ENCODE measurements at regions not wholly inside any gene's neighbourhood (a gene's known extent, or its start where the extent isn't known, plus 50 kb on each side); places are given as distances from the start of the nearest gene placed in this dataset.

DNA sequence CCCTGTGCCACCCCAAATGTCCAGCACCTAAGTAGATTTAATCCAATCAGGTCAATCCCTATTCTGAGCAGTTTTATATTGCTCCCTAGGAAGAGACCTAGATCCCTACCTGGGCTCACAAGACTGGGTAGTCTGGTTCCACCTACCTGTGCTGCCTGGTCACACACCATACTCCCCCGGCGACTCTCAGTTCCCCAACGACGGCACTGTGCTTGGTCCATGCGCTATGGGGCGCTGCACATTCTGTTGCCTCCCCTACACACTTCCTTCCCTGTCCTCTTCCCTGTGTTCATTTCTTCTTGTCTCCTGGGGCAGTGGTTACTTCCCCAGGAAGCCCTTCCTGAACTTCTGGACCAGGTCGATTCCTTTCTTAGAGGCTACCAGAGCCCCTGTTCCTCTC, 109.9 kb upstream of the IL12B start:
- TF ChIP-seq, protein P1, sequence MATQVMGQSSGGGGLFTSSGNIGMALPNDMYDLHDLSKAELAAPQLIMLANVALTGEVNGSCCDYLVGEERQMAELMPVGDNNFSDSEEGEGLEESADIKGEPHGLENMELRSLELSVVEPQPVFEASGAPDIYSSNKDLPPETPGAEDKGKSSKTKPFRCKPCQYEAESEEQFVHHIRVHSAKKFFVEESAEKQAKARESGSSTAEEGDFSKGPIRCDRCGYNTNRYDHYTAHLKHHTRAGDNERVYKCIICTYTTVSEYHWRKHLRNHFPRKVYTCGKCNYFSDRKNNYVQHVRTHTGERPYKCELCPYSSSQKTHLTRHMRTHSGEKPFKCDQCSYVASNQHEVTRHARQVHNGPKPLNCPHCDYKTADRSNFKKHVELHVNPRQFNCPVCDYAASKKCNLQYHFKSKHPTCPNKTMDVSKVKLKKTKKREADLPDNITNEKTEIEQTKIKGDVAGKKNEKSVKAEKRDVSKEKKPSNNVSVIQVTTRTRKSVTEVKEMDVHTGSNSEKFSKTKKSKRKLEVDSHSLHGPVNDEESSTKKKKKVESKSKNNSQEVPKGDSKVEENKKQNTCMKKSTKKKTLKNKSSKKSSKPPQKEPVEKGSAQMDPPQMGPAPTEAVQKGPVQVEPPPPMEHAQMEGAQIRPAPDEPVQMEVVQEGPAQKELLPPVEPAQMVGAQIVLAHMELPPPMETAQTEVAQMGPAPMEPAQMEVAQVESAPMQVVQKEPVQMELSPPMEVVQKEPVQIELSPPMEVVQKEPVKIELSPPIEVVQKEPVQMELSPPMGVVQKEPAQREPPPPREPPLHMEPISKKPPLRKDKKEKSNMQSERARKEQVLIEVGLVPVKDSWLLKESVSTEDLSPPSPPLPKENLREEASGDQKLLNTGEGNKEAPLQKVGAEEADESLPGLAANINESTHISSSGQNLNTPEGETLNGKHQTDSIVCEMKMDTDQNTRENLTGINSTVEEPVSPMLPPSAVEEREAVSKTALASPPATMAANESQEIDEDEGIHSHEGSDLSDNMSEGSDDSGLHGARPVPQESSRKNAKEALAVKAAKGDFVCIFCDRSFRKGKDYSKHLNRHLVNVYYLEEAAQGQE (IDR thresholded peaks at IDR 0.05; ENCODE audit: insufficient read depth in 1 of 2, low read depth in 2 of 2, low read length in 2 of 2) = no peak
- TF ChIP-seq TAF1 (IDR thresholded peaks at IDR 0.05; ENCODE audit: borderline replicate concordance, insufficient read depth, low read length) (no peak), POLR2AphosphoS5 (IDR thresholded peaks at IDR 0.05; ENCODE audit: low read depth, low read length) (no peak), SIN3A (IDR thresholded peaks at IDR 0.05; ENCODE audit: borderline replicate concordance, insufficient read depth, low read length) (no peak)
